HG03442 (cell line): ENCODE measurements at regions not wholly inside any gene's neighbourhood (a gene's known extent, or its start where the extent isn't known, plus 50 kb on each side); places are given as distances from the start of the nearest gene placed in this dataset.

Experiments used
- ATAC-seq: cut with Tn5 transposase; IDR thresholded peaks from one replicate; pipeline ENCODE4 v1.9.1; 2021; ENCODE audit warnings: mild to moderate bottlenecking, moderate library complexity; ENCODE audit not compliant: unreplicated experiment

DNA sequence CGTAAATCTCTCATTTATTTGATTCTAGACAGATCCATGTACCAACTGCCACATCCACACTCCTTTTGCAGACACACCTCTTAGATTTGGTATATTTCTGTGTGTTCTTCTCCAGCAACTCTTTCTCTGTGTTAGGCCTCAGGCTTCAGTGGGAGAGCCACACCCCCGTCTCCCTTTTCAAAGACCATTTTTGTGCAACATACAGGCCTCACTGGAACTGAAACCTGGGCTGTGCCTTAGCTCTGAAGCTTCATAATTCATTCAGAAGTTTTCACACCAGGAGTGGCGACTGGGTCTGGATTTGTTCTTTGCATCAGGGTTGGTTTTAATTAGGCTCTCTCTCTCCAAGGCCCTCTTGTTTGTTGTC, 170.2 kb downstream of the THBS2 start:
- no peak for ATAC-seq

- ATAC-seq, result no peak
Measured at GRCh38 chr6:169082817-169083507, 170.7 kb downstream of the THBS2 start.

DNA sequence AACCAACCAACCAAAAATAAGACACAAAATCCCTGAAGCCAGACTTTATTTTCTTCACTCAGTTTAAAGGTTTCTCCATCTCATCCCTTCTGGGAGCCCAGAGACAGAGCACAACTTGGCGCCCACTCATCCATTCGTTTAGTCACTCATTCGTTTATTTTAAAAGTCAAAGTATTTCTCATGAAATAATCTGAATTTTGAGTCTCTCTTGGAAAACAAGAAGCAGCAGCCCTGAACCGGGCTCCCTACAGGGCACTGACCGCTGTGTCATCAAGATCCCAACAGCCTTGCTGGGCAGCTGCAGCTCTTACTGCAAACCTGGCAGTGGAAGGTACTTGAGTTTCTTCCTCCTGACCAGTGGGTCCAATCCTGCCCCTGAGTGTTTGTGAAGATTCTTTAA, 171.6 kb downstream of the THBS2 start:
- no peak for ATAC-seq

DNA sequence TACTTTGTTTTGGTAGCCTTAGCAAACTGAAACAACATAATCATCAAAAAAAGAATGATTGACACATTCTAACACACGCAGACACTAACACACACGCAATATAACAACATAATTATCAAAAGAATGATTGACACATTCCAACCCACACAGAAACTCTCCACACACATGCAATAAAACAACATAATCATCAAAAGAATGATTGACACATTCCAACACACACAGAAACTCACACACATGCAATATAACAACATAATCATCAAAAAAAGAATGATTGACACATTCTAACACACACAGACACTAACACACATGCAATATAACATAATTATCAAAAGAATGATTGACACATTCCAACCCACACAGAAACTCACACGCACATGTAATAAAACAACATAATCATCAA, 172.4 kb downstream of the THBS2 start:
- ATAC-seq, result no peak

- ATAC-seq, result no peak
Measured at GRCh38 chr6:169079650-169080049, 174.0 kb downstream of the THBS2 start.

GRCh38 chr6:169078399-169079145, 175.1 kb downstream of the THBS2 start:
- no peak for ATAC-seq

DNA sequence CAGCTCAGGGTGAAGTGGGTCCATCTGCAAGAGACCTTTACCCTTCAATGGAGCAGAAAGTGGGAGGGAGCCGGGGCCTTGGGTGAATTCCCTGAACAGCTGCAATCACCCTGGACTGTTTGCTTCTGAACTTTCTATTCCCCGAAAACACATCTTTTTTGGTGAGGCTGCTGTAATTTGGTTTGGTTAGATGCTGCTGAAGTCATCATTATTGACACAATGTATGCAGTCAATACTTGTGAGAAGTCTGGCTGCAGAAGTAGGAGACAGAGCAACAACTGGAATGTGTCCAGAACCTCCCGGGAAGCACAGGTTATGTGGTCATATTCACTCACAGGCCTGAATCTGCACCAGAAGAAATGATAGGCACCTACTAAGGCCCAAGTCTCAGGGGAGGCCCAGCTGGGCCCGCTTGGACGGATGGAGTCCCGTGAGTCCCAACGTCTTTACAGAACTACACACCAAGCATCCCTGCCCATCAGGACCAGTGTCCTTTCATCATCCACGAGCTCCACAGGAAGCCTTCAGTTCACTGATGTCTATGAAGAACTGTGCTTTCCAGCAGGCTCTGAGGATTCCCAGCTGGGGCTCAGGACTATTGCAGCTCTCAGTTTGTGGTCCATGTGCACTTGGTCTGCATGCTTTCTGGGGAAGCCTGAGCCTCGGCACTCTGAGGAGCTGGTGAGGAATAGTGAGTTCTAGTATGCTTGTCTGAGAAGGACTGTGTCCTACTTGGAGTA, 177.6 kb downstream of the THBS2 start:
- no peak for ATAC-seq

DNA sequence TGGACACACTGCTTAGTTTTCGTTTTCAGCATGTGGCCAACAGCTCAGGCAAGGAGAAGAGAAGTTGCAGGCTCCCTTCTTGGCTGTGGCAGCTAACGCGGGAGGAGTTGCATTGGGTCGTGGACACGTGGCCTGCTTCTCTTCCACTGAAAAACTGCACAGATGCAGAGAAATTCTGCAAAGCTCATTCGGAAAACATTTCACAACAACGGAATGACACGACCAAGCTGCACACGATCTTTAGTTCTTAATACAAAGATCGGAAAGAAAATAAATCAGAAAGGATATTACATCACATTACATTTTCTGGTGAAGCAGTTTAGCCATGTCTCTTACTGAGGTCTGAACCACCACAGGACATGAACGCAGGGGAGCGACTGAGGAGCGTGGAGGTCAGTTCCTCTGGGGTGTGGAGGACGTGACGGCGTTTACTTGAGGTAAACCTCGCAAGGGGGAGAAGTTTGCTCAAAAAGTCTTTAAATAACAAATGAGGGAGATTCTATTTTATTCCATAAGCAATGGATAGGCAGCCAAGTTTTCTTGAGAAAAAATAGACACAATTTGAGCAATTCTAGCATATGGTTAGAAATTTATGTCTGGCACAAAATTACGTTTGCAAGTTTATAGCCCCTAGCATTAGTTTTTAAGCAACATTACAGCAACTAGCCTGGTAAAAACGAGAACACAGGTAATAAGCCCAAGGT, 178.3 kb downstream of the THBS2 start:
- no peak for ATAC-seq

DNA sequence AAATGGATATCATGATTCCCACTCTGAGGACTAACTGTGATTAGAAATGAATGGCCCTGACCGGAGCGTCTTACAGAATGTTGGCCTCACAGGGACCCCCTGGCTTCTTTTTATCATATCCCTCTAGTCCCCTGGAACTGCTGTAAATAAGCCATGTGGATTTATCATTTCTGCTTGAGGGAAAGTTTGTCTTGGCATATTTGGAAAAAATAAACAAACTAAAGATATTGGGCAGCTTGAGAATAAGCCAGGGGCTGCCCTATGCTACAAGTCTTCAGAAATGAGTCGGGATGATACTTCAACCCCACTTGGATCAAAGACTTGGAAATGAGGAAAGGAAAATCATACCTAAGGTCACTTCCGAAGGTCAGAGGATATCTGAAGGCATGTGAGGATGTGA, 179.1 kb downstream of the THBS2 start:
- no peak for ATAC-seq

GRCh38 chr6:169073311-169073710, 180.3 kb downstream of the THBS2 start:
- ATAC-seq, result no peak

DNA sequence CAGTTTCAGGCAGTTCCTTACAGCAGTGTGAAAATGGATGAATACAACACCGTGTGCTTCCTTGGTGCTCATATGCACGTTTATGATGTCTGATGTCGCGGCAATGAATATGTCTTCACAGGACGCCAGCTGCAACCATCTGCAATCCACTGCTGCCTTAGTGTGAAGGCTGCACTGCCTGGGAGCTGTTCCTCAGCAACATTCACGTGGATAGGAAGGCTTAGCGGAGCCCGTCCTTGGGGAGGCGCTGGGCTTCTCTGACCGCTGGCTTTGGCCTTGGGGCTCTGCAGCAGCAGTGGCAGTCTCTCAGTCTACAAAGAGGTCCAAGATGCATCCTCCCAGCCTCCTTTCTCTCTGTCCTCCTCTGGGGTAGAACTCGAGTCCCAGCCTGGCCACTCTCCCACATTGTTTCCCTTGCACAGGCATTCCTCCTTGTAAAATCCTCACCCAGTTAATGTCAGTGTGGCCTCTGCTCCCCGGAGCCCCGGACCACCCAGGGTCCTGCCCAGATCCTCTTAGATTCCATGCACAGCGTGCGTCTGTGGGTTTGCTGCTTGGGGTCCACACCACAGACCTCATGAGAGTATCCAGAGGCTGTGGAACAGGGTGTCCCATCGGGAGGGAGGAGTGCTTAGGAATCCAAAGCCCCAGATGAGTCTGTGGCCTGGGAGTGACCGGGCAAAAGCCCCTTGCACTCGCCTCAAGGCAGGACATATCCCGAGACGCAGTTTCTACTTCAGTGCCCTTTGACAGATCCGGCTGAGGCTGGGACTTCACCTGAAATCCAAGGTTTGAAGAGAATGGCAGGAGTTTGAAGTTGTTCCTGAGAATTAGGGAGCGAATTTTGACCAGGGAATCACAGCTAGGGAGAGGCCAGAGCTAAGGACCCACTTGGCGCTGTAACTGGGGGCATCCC, 181.3 kb downstream of the THBS2 start:
- ATAC-seq, result no peak

DNA sequence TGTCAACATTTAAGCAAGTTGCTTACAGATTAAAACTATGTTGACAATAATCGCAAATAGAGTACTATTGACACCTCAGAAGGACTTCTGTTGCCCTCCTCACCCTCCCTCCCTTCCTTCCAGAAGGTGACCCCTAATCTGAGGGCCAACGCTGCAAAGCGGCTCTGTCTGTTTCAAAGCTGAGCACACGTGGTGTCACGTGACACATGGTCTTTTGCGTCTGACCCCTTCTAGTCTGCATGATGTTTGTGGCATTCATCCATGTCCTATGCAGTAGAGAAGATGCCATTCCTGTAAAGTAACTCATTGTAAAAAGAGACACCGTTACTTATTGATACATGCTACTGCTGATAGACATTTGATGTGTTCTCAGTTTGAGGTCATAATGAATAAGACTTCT, 182.3 kb downstream of the THBS2 start:
- no peak for ATAC-seq

DNA sequence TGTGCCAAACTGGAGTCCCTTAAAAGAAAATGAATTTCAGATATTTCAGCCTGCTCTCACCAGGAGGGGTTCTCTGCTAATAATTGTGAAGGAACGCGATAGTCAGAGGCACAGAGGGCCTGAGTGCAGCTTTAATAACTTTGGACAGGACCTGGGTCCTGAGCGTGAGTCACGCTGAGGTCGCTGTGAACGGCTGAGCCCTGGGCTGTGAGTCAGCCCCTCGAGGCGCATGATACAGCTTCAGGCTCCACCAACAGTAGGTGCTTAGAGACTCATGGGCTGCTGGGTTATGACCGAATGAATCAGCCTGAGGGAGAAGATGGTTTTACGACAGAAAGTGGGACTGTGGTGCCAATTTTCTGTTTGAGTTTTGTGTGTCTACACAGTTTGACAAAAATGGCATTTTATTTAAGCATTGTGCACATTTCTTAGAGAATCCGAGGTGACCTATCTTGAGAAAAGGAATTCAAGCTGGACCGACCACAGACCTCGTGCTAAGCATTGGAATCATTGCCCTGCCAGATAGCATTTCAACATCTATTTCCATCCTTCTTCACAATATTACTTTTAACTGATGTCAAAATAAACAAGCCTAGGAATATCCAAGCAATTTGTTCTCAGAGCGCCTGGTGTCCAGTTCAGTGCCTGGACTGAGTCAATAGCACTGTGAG, 183.0 kb downstream of the THBS2 start:
- no peak for ATAC-seq

DNA sequence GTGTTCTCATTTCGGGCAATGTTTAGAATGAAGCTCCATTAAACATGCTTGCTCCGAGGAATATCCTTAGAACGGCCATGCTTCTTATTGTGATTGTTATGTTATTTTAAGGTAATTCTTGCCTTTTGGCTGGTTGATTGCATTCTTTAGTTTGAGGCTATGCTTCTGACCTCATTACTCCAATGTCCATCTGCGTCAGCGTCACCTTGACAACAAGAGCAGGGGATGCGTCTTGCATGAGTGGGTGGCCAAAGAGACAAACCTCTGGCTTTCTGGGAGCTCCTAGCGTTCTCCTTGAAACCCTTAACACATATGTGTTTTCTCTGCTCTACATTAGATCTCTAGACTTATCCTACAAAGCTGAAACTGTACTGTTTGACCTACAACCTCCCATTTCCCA, 184.3 kb downstream of the THBS2 start:
- ATAC-seq, result no peak

- ATAC-seq, result no peak
Measured at GRCh38 chr6:169064194-169064593, 189.5 kb downstream of the THBS2 start.

DNA sequence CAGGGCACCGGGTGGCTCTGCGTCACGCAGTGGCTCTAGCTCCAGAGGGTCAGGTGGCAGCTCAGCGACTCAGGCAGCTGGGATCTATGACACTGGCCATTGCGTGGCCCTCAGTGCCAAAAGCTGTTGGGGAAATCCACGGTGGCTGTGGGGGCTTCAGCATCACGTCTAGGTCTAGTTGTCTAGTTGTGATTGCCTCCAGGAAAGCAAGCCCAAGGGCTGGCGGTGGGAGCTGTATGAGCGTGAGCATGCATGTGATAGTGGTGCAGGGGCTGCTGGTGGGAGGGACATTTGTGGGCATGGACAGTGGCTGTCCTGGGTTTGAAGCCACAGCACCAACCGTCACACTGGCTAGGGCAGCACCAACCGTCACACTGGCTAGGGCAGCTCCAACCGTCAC, 191.4 kb downstream of the THBS2 start:
- no peak for ATAC-seq

GRCh38 chr6:169058634-169059033, 195.0 kb downstream of the THBS2 start:
- no peak for ATAC-seq

DNA sequence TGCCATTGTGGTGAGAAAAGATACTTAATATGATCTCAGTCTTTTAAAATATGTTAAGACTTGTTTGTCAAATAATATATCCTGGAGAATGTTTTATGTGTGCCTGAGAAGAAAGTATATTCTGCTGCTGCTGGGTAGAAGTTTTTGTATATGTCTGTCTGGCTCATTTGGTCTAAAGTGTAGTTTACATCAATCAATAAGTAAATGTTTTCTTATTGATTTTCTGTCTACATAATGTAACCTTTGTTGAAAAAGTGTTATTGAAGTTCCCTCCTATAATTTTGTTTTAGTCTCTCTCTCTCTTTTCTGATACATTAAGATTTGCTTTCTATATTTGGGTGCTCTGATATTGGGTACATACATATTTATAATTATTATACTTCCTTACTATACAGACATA, 201.2 kb downstream of the THBS2 start:
- no peak for ATAC-seq

GRCh38 chr6:169051371-169051770, 202.3 kb downstream of the THBS2 start:
- ATAC-seq, result no peak

DNA sequence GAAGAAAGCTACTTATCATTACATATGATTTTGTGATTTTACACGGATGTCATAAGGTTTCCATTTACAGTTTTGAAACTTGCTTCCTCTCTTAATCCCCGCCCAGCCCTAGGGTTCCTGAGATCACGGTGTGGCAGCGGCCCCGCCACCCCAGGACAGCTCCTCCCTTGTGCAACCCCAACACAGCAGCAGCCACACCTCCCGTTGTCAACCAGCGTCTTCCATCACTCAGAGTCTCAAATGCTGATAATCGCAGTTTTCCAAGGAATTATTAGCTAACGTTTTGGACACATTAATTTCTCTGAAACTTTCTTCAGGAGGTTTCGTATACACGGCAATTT, 204.8 kb downstream of the THBS2 start:
- ATAC-seq, result no peak
